HepG2 (cell line): ENCODE measurements at regions not wholly inside any gene's neighbourhood (a gene's known extent, or its start where the extent isn't known, plus 50 kb on each side); places are given as distances from the start of the nearest gene placed in this dataset.

Experiments
- ATAC-seq: fragments of 200-7000 bp; cut with Tn5 transposase; 3 replicates; pipeline ENCODE4 v1.9.1; 2020; ENCODE audit warnings: mild to moderate bottlenecking, moderate library complexity
- BruUV-seq: library from RNA; stranded (reverse); fragments of 400-500 nt; replicated peaks from 2 replicates; lab custom pipeline; 2021; lab: Mats Ljungman, UMichigan
- CTCF ChIA-PET: fragments of 300-600 bp; formaldehyde crosslinking; extraction: SDS; loops from one replicate; lab custom pipeline; 2021; ENCODE audit warnings: low total read pairs, inconsistent platforms, low intra/inter-chr PET ratio; lab: Yijun Ruan, JAX
- POLR2A ChIA-PET: fragments of 350-600 bp; sonication (Branson Sonifier 250); formaldehyde crosslinking; loops from one replicate; lab custom pipeline; 2020; ENCODE audit warnings: antibody characterized with exemption, inconsistent platforms; lab: Yijun Ruan, JAX
- DNase-seq: peaks from one replicate; pipeline ENCODE4 v3.0.0-alpha.2; 2015; ENCODE audit warnings: low spot score
- FAIRE-seq: peaks from 3 replicates; lab custom pipeline; 2011; peaks lifted over from hg19 to GRCh38; lab: Jason Lieb, UNC
- H2AFZ ChIP-seq: one replicate; pipeline ENCODE4 v1.6.1; 2011; ENCODE audit warnings: low read length, inconsistent platforms
- H3K27ac ChIP-seq: fragments of 300-600 bp; 3 replicates; pipeline ENCODE4 v1.8.0; 2011; ENCODE audit warnings: mixed run types, mild to moderate bottlenecking, mixed read lengths, low read length, inconsistent platforms; ENCODE audit not compliant: insufficient read depth; ENCODE audit errors: extremely low read length
- H3K27me3 ChIP-seq, 2 experiments: fragments of 200-600 bp in 1 of 2; 2 replicates in 1 of 2; 3 replicates in 1 of 2; pipeline versions ENCODE4 v1.6.0 to v1.8.0; 2011; ENCODE audit warnings: low read length in 2 of 2, mild to moderate bottlenecking in 2 of 2, moderate library complexity in 2 of 2, inconsistent platforms in 1 of 2; ENCODE audit not compliant: insufficient read depth in 2 of 2, control insufficient read depth in 1 of 2
- H3K36me3 ChIP-seq, 2 experiments: fragments of 200-600 bp in 1 of 2; replicated peaks in 1 of 2; 2 replicates in 1 of 2; 3 replicates in 1 of 2; pipeline versions ENCODE4 v1.5.1 to v1.8.0; 2011; ENCODE audit warnings: low read length in 2 of 2, inconsistent platforms in 1 of 2; ENCODE audit not compliant: insufficient read depth in 2 of 2, control insufficient read depth in 1 of 2
- H3K4me1 ChIP-seq: 2 replicates; pipeline ENCODE4 v1.5.1; 2012; ENCODE audit warnings: low read length, inconsistent platforms; ENCODE audit not compliant: insufficient read depth
- H3K4me2 ChIP-seq: 2 replicates; pipeline ENCODE4 v1.6.0; 2011; ENCODE audit warnings: low read depth, low read length, inconsistent platforms
- H3K4me3 ChIP-seq, 3 experiments: fragments of 200-600 bp in 1 of 3; sonication (generic), shearing (Covaris generic) in 1 of 3; replicated peaks in 1 of 3; 2 replicates each; pipeline ENCODE4 v1.5.1; 2011 to 2016; ENCODE audit warnings: low read length in 3 of 3, inconsistent platforms in 2 of 3, low read depth in 2 of 3, mild to moderate bottlenecking in 2 of 3, control low read depth in 1 of 3, mixed read lengths in 1 of 3; ENCODE audit not compliant: insufficient read depth in 1 of 3
- H3K79me2 ChIP-seq: one replicate; pipeline ENCODE4 v1.6.1; 2011; ENCODE audit warnings: low read length, inconsistent platforms; ENCODE audit not compliant: insufficient read depth
- H3K9ac ChIP-seq: 2 replicates; pipeline ENCODE4 v1.6.0; 2011; ENCODE audit warnings: mild to moderate bottlenecking, low read depth, low read length, inconsistent platforms; ENCODE audit not compliant: insufficient read depth
- H3K9me3 ChIP-seq: 2 replicates; pipeline ENCODE4 v1.5.1; 2012; ENCODE audit warnings: mild to moderate bottlenecking, low read length
- H4K20me1 ChIP-seq: 2 replicates; pipeline ENCODE4 v1.6.0; 2011; ENCODE audit warnings: inconsistent platforms, mild to moderate bottlenecking, low read length, moderate library complexity; ENCODE audit not compliant: insufficient read depth
- CEBPG ChIP-seq: IDR thresholded peaks from 2 replicates; pipeline ENCODE4 v1.6.1; 2016
- DPF2 ChIP-seq: sonication (generic); formaldehyde crosslinking; IDR thresholded peaks from 2 replicates; pipeline ENCODE4 v1.4.0; 2020; ENCODE audit warnings: mild to moderate bottlenecking, low read depth, missing genetic modification reagents, borderline replicate concordance
- ELF1 ChIP-seq: sonication (generic); formaldehyde crosslinking; IDR thresholded peaks from 2 replicates; pipeline ENCODE4 v1.4.0; 2020; ENCODE audit warnings: missing genetic modification reagents
- ETS1 ChIP-seq: sonication (generic); formaldehyde crosslinking; IDR thresholded peaks from 2 replicates; pipeline ENCODE4 v1.4.0; 2020; ENCODE audit warnings: missing genetic modification reagents
- HNF4A ChIP-seq: sonication (generic); formaldehyde crosslinking; IDR thresholded peaks from 2 replicates; pipeline ENCODE4 v1.4.0; 2020; ENCODE audit warnings: missing genetic modification reagents
- PCBP1 ChIP-seq: fragments of 200-400 bp; formaldehyde crosslinking; IDR thresholded peaks from 2 replicates; pipeline ENCODE4 v1.6.1; 2017; ENCODE audit warnings: mild to moderate bottlenecking, low read depth, low read length, borderline replicate concordance
- SUZ12 ChIP-seq: fragments of 150-350 bp; IDR thresholded peaks from 2 replicates; pipeline ENCODE4 v1.6.1; 2014; ENCODE audit warnings: low read depth, low read length
- SYNCRIP ChIP-seq: fragments of 200-400 bp; formaldehyde crosslinking; IDR thresholded peaks from 2 replicates; pipeline ENCODE4 v1.6.1; 2018; ENCODE audit warnings: mild to moderate bottlenecking, low read depth, low read length; ENCODE audit not compliant: insufficient read depth
- THYN1 ChIP-seq: sonication (generic); formaldehyde crosslinking; IDR thresholded peaks from 2 replicates; pipeline ENCODE4 v1.8.1; 2023; ENCODE audit warnings: low read depth, mild to moderate bottlenecking, moderate library complexity, missing genetic modification reagents, borderline replicate concordance
- ZBTB1 ChIP-seq: sonication (generic); formaldehyde crosslinking; IDR thresholded peaks from 2 replicates; pipeline ENCODE4 v1.4.0; 2020; ENCODE audit warnings: missing genetic modification reagents, borderline replicate concordance
- ZFP36L2 ChIP-seq: sonication (generic); formaldehyde crosslinking; IDR thresholded peaks from 2 replicates; pipeline ENCODE4 v1.4.0; 2020; ENCODE audit warnings: missing genetic modification reagents
- ZNF253 ChIP-seq: sonication (generic); formaldehyde crosslinking; IDR thresholded peaks from 2 replicates; pipeline ENCODE4 v1.8.0; 2022; ENCODE audit warnings: mild to moderate bottlenecking, missing genetic modification reagents, borderline replicate concordance
- ZNF883 ChIP-seq: sonication (generic); formaldehyde crosslinking; IDR thresholded peaks from 2 replicates; pipeline ENCODE4 v1.5.1; 2020; ENCODE audit warnings: mild to moderate bottlenecking, missing genetic modification reagents; ENCODE audit errors: not compliant biosample characterization
- ZUFSP ChIP-seq: sonication (generic); formaldehyde crosslinking; IDR thresholded peaks from 2 replicates; pipeline ENCODE4 v1.9.0; 2021; ENCODE audit warnings: missing genetic modification reagents, mild to moderate bottlenecking, borderline replicate concordance
- WGBS: methylation state at CpG from one replicate; pipeline ENCODE4 v1.1.6; 2017; ENCODE audit warnings: low lambda C conversion rate; 5-methylcytosine and 5-hydroxymethylcytosine counted together
- in situ Hi-C: cut with HindIII; loops from 2 replicates; pipeline ENCODE4 v1.10.0; 2017; ENCODE audit warnings: low pct_unique_long_range_greater_than_20kb; ENCODE audit not compliant: extremely low pct_ligation_motif_present
- intact Hi-C: fragments of 100-400 bp; cut with micrococcal nuclease; formaldehyde crosslinking; loops from one replicate; pipeline ENCODE4 v1.10.0; 2022; ENCODE audit not compliant: unreplicated experiment
- TF ChIP-seq, protein P1 (sequence below), 2 experiments: fragments of 450-650 bp in 1 of 2; sonication (generic) in 1 of 2; formaldehyde crosslinking; IDR thresholded peaks; 2 replicates each; pipeline versions ENCODE4 v1.5.0 to v1.8.0; 2020 to 2022; ENCODE audit warnings: mild to moderate bottlenecking in 1 of 2, missing genetic modification reagents in 1 of 2

- CTCF ChIA-PET, result no interaction called here
- no TSS peak for BruUV-seq
- Histone ChIP-seq H4K20me1 (no peaks in the 10 kb centered on the region), H3K27me3 (peaks cover 0 to 28% of the 10 kb centered on the region in 2 experiments; a peak in 3 of 5 replicates), H3K36me3 (no peaks in the 10 kb centered on the region), H3K4me2 (no peak overlapping the region), H2AFZ (no peak overlapping the region), H3K4me1 (no peaks in the 10 kb centered on the region), H3K79me2 (no peaks in the 10 kb centered on the region), H3K9me3 (no peaks in the 10 kb centered on the region), H3K27ac (no peak overlapping the region), H3K4me3 (no peak overlapping the region), H3K9ac (no peak overlapping the region)
- POLR2A ChIA-PET, result no interaction called here
- ATAC-seq (no peak), DNase-seq (no peak), FAIRE-seq (no peak)
- intact Hi-C loops (no loop called here), in situ Hi-C loops (no loop called here)
- 35% methylated on average over 4 of the region's 4 CpGs for WGBS
- TF ChIP-seq ETS1 (CRISPR knock-in tag), result no peak
- TF ChIP-seq THYN1, result no peak
- no peak for TF ChIP-seq ZUFSP (CRISPR knock-in tag)
- TF ChIP-seq HNF4A (CRISPR knock-in tag), result no peak
- TF ChIP-seq CEBPG (CRISPR knock-in tag), result no peak
- TF ChIP-seq DPF2 (CRISPR knock-in tag), result no peak
- TF ChIP-seq, protein P1, sequence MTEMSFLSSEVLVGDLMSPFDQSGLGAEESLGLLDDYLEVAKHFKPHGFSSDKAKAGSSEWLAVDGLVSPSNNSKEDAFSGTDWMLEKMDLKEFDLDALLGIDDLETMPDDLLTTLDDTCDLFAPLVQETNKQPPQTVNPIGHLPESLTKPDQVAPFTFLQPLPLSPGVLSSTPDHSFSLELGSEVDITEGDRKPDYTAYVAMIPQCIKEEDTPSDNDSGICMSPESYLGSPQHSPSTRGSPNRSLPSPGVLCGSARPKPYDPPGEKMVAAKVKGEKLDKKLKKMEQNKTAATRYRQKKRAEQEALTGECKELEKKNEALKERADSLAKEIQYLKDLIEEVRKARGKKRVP (CRISPR knock-in tag; IDR thresholded peaks at IDR 0.05), result no peak
- TF ChIP-seq PCBP1, result no peak
- no peak for TF ChIP-seq ZBTB1 (CRISPR knock-in tag)
- TF ChIP-seq ZNF253 (CRISPR knock-in tag), result no peak
- TF ChIP-seq SYNCRIP, result no peak
- TF ChIP-seq ZFP36L2 (CRISPR knock-in tag), result no peak
- no peak for TF ChIP-seq ELF1 (CRISPR knock-in tag)
- TF ChIP-seq ZNF883 (CRISPR knock-in tag), result no peak
- TF ChIP-seq SUZ12, result no peak
Measured at GRCh38 chr18:49693717-49694005, 119.7 kb downstream of the ACAA2 start.
